HG03575 (cell line): ENCODE measurements at regions not wholly inside any gene's neighbourhood (a gene's known extent, or its start where the extent isn't known, plus 50 kb on each side); places are given as distances from the start of the nearest gene placed in this dataset.
"Not testable (repeated sequence)": the region's sequence is repeated elsewhere in the genome, so short reads cannot be mapped to it uniquely, and the experiment has no call there.

Source experiments
- ATAC-seq: cut with Tn5 transposase; IDR thresholded peaks from one replicate; pipeline ENCODE4 v1.9.1; 2021; ENCODE audit not compliant: unreplicated experiment, insufficient number of reproducible peaks, low FRiP score; ENCODE audit errors: extremely low read depth

GRCh38 chr4:57854748-57855147 lies 744.6 kb upstream of the IGFBP7 start:
- ATAC-seq = no peak

DNA sequence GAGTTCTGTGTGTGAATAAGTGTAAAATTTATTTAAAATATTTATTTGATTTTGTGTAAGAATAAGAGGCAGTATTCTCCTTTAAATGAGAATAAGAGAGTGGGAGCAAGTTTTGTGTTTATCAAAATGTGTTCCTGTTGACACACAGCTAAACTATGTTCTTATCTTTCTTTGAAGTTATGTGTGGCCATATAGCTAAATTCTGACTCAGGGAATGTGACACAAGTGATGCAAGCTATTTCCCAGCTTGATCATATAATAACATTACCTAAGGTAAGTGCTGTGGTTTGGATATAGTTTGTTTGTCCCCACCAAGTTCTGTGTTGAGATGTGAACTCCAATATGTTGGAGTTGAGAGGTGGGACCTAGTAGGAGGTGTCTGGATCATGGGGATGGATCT lies 740.0 kb upstream of the IGFBP7 start:
- no peak for ATAC-seq

- ATAC-seq = no peak
Observed at GRCh38 chr4:57832083-57832482, 721.9 kb upstream of the IGFBP7 start.

DNA sequence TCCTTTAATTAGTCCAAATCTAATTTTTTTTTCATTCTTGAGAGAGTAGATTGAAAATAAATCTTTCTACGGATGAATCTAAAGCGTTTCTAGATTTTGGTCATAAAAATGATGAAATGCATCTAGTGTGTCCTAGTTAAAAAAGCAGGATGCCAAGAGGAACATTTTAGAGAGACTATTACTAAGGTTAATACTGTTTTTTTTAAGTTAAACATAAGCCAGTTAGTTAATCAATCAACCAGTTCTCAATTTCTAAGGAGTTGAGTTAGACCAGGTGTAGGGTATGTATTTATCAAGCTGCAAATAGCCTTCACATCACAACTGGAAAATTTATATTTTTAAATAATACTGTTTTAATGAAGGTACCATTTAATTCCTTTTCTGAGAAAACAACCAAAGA lies 679.5 kb upstream of the IGFBP7 start:
- no peak for ATAC-seq

DNA sequence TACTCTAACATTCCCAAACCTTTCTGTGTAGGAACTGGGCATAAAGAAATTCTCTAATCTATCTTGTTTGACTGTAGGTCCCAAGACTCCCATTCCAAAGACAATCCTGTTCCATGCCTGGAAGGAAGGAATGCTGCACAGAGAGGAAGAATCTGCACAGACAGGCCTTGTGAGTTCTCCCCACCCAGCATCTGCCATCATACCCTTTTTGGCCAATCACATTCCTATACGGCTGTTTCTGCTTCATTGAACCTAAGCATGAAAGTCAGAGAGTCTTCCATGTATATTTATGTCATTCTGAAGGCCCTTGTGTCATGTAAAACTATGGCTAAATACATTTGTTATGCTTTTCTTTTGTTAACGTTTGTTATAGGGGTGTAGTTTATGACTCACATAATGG lies 667.7 kb upstream of the IGFBP7 start:
- no peak for ATAC-seq

GRCh38 chr4:57774681-57775080 lies 664.5 kb upstream of the IGFBP7 start:
- ATAC-seq = no peak

- ATAC-seq = no peak
Observed at GRCh38 chr4:57774171-57774570, 664.0 kb upstream of the IGFBP7 start.

DNA sequence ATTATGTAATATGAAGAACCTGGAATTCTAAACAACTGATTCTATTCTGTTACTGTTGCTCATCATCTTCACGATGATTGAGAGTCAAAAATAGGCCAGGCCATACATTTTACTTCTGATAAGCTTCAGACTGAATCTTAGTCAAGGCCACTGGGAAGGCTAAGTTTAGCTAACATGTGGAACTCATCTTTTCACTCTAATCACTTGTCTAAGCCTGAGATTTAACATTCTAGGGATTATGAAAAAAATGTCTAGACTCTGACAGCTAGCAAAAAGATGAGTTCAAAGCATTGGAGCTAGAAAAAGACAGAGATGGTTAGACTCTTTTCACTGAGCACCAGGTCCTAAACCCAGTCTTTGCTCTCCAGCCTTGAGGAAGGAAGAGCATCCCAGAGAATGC lies 656.2 kb upstream of the IGFBP7 start:
- ATAC-seq = no peak

DNA sequence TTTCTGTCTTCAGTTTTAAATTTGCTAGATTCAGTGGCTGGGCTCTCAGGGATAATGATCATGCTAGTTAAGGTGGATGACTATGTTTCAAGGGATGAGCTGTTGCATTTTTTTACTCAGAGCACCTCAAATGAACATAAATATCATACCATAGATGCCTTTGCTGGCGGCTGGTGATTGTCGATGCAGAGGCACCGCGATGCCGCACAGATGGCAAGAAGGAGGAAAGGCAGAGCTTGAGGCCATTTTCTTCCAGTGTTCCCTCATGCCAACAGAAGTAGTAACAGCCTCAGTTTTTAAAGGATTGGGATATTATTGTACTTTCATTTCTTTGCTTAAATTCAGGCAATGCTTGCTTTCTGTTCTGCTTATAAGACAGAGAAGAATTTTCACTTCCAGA lies 654.7 kb upstream of the IGFBP7 start:
- no peak for ATAC-seq

DNA sequence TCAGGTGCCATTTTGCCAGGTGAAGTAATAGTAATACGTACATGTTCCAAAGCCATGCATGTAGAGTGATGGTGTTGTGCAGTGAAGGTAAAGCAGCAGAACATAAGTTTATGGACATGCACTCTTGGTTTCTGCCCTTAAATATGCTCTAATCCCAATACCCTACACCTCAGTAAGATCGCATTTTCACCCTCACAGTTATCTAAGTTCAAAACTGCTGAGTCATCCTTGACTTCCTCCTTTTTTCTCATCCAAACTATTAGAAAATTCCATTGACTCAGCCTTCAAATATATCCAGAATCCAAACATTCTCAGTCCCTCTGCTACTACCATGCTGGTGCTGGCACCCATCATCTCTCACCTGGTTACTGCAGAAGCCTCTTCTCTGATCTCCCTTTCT lies 652.9 kb upstream of the IGFBP7 start:
- ATAC-seq = no peak

- ATAC-seq = no peak
Observed at GRCh38 chr4:57740625-57741190, 630.5 kb upstream of the IGFBP7 start.

- no peak for ATAC-seq
Observed at GRCh38 chr4:57736781-57737180, 626.6 kb upstream of the IGFBP7 start.

DNA sequence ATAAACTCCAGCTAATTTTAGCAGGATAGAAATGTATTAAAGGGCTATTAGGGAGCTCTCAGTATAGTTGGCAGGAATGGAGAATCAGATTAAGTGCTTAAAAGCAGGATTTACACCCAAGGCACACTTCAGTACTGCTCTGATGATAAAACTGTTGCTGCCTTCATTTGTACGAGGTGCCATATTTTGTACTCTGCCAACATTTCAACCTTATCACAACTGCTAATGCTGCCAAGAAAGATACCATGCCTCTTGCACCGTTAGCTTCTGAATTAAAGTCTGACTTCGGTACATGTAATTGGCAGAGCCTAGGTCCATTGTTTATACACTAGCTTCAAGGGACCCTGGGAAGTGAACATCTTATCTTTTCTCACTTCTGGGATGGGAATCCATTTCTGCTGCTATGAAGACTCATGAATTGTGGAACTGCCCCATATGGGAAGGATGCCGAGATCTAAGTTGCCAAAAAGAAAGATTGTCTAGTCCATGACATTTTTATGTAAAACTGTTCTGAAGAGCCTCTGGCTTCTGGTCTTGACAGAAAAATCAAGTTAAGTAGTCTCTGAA lies 624.0 kb upstream of the IGFBP7 start:
- no peak for ATAC-seq

DNA sequence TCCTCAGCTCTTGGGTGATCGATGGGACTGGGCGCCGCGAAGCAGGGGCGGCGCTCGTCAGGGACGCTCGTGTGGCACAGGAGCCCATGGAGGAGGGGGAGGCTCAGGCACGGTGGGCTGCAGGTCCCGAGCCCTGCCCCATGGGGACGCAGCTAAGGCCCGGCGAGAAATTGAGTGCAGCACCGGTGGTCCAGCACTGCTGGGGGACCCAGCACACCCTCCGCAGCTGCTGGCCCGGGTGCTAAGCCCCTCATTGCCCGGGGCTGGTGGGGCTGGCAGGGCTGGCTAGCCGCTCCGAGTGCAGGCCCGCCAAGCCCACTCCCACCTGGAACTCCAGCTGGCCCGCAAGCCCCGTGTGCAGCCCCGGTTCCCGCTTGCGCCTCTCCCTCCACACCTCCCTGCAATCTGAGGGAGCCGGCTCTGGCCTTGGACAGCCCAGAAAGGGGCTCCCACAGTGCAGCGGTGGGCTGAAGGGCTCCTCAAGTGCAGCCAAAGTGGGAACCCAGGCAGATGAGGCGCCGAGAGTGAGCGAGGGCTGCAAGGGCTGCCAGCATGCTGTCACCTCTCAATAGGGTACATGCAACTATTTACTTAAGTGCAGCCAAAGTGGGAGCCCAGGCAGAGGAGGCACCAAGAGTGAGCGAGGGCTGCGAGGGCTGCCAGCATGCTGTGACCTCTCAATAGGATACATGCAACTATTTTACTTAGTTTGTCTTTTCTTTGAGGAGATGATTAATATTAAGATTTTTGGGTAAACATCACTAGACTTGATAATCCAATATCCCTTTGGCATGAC lies 619.8 kb upstream of the IGFBP7 start:
- not testable (repeated sequence) for ATAC-seq

GRCh38 chr4:57726154-57726553 lies 616.0 kb upstream of the IGFBP7 start:
- no peak for ATAC-seq

- ATAC-seq = no peak
Observed at GRCh38 chr4:57719456-57719855, 609.3 kb upstream of the IGFBP7 start.

DNA sequence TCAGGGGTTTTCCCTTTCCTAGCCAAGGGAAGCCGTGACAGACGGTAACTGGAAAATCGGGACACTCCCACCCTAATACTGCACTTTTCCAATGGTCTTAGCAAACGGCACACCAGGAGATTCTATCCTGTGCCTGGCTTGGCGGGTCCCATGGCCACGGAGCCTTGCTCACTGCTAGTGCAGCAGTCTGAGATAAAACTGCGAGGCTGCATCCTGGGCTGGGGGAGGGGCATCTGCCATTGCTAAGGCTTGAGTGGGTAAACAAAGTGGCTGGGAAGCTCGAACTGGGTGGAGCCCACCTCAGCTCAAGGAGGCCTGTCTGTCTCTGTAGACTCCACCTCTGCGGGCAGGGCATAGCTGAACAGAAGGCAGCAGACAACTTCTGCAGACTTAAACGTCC lies 604.1 kb upstream of the IGFBP7 start:
- not testable (repeated sequence) for ATAC-seq

- no peak for ATAC-seq
Observed at GRCh38 chr4:57710053-57710452, 599.9 kb upstream of the IGFBP7 start.

DNA sequence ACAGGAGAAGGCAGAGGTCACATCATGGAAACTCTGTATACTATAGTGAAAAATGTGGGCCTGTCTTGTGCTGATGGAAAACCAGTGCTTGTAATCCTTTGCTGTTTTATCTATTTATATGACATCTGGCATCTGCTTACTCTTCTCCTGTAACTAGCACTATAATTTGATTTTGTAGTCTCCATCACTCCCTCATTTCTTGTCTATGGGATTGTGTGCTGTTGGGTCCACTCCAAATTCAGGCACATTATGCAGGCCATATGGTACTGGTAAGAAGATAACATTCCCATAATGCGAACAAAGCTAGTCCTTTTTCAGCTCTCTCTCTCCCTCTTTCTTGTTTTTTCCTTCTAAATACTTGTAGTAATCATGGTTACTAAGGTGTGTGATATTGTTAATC lies 581.2 kb upstream of the IGFBP7 start:
- ATAC-seq = no peak

DNA sequence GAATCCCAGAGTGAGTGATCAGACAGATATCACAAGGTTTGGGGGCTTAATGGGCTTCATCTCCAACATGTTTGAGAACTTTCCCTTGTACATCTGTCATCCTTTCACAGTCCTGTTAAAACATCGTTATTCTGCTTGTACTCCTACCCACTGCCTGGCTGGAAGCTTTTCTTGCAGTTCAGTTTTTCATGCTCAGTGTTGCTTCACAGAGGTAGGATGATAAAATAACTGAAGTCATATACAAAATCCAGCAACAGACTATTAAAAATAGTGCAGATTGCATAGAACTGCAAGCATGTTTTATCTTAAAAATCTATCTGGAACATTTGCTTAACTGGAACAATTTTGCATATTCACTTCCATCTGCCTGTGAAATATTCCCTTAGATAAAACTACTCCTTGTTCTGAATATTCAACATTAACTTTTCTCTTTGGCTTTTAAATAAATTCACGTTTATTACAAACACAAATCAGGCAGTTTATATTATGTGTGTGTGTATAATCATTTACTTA lies 579.6 kb upstream of the IGFBP7 start:
- ATAC-seq = no peak
